HEK293 (cell line): ENCODE measurements at regions not wholly inside any gene's neighbourhood (a gene's known extent, or its start where the extent isn't known, plus 50 kb on each side); places are given as distances from the start of the nearest gene placed in this dataset.

Source experiments
- CTCF ChIP-seq: fragments of 450-650 bp; formaldehyde crosslinking; IDR thresholded peaks from 2 replicates; pipeline ENCODE4 v1.5.1; 2016; ENCODE audit warnings: missing biosample characterization, missing genetic modification characterization
- REPIN1 ChIP-seq: fragments of 450-650 bp; formaldehyde crosslinking; IDR thresholded peaks from 2 replicates; pipeline ENCODE4 v1.5.1; 2017; ENCODE audit warnings: missing biosample characterization, missing genetic modification characterization, low read depth
- REST ChIP-seq: fragments of 450-650 bp; formaldehyde crosslinking; IDR thresholded peaks from 2 replicates; pipeline ENCODE4 v1.5.1; 2016; ENCODE audit warnings: missing biosample characterization, missing genetic modification characterization
- SP2 ChIP-seq: fragments of 450-650 bp; formaldehyde crosslinking; IDR thresholded peaks from 2 replicates; pipeline ENCODE4 v1.5.1; 2016; ENCODE audit warnings: missing biosample characterization, missing genetic modification characterization
- YY1 ChIP-seq: fragments of 450-650 bp; formaldehyde crosslinking; IDR thresholded peaks from 2 replicates; pipeline ENCODE4 v1.5.1; 2018; ENCODE audit warnings: missing biosample characterization, missing genetic modification characterization
- ZBTB20 ChIP-seq: fragments of 450-650 bp; formaldehyde crosslinking; IDR thresholded peaks from 2 replicates; pipeline ENCODE4 v1.5.1; 2016; ENCODE audit warnings: missing biosample characterization, missing genetic modification characterization
- ZFP69B ChIP-seq: fragments of 450-650 bp; formaldehyde crosslinking; IDR thresholded peaks from 2 replicates; pipeline ENCODE4 v1.5.1; 2016; ENCODE audit warnings: missing biosample characterization, missing genetic modification characterization
- ZNF121 ChIP-seq: fragments of 450-650 bp; formaldehyde crosslinking; IDR thresholded peaks from 2 replicates; pipeline ENCODE4 v1.5.1; 2016; ENCODE audit warnings: missing biosample characterization, missing genetic modification characterization
- ZNF146 ChIP-seq: fragments of 450-650 bp; formaldehyde crosslinking; IDR thresholded peaks from 2 replicates; pipeline ENCODE4 v1.5.1; 2016; ENCODE audit warnings: missing biosample characterization, missing genetic modification characterization
- ZNF184 ChIP-seq: fragments of 450-650 bp; IDR thresholded peaks from 2 replicates; pipeline ENCODE4 v1.5.1; 2018; ENCODE audit warnings: missing biosample characterization, mild to moderate bottlenecking, missing genetic modification characterization
- ZNF404 ChIP-seq: fragments of 450-650 bp; formaldehyde crosslinking; IDR thresholded peaks from 2 replicates; pipeline ENCODE4 v1.5.1; 2017; ENCODE audit warnings: missing biosample characterization, missing genetic modification characterization
- ZNF426 ChIP-seq: fragments of 450-650 bp; formaldehyde crosslinking; IDR thresholded peaks from 2 replicates; pipeline ENCODE4 v1.5.1; 2017; ENCODE audit warnings: missing biosample characterization, missing genetic modification characterization, mild to moderate bottlenecking, inconsistent platforms, moderate library complexity
- ZNF514 ChIP-seq: fragments of 450-650 bp; formaldehyde crosslinking; IDR thresholded peaks from 2 replicates; pipeline ENCODE4 v1.5.1; 2016; ENCODE audit warnings: missing biosample characterization, missing genetic modification characterization

- TF ChIP-seq CTCF = no peak
- TF ChIP-seq ZNF426 (tag by site-specific recombination) = no peak
- no peak for TF ChIP-seq ZNF404
- TF ChIP-seq REPIN1 = no peak
- no peak for TF ChIP-seq ZNF121 (tag by site-specific recombination)
- no peak for TF ChIP-seq ZBTB20
- TF ChIP-seq ZFP69B (tag by site-specific recombination) = no peak
- TF ChIP-seq ZNF184 (tag by site-specific recombination) = no peak
- no peak for TF ChIP-seq REST (tag by site-specific recombination)
- TF ChIP-seq SP2 (tag by site-specific recombination) = no peak
- no peak for TF ChIP-seq YY1 (tag by site-specific recombination)
- no peak for TF ChIP-seq ZNF514
- TF ChIP-seq ZNF146 (tag by site-specific recombination) = no peak
Measured at GRCh38 chr2:236960531-236960930, 125.2 kb upstream of the COPS8 start.
